Type B pancreatic cell (in vitro differentiated cells): ENCODE measurements at regions not wholly inside any gene's neighbourhood (a gene's known extent, or its start where the extent isn't known, plus 50 kb on each side); places are given as distances from the start of the nearest gene placed in this dataset.
A peak's percentile ranks its signal among the peaks of the same experiment; 100 is the strongest.

Experiments
- DNase-seq: peaks from one replicate; pipeline ENCODE4 v3.0.0; 2021; ENCODE audit warnings: mixed read lengths; ENCODE audit not compliant: unreplicated experiment; ENCODE audit errors: extremely low spot score
- H3K27ac Mint-ChIP-seq: 2 replicates; pipeline ENCODE4 v1.8.0; 2021; ENCODE audit warnings: mild to moderate bottlenecking, mixed read lengths
- H3K27me3 Mint-ChIP-seq: 2 replicates; pipeline ENCODE4 v1.8.0; 2021; ENCODE audit warnings: mixed read lengths
- H3K36me3 Mint-ChIP-seq: 2 replicates; pipeline ENCODE4 v1.8.0; 2021; ENCODE audit warnings: mixed read lengths
- H3K4me1 Mint-ChIP-seq: one replicate; pipeline ENCODE4 v1.8.0; 2021; ENCODE audit warnings: mixed read lengths; ENCODE audit not compliant: unreplicated experiment
- H3K4me3 Mint-ChIP-seq: 2 replicates; pipeline ENCODE4 v1.8.0; 2021; ENCODE audit warnings: mild to moderate bottlenecking, mixed read lengths
- H3K9me3 Mint-ChIP-seq: 2 replicates; pipeline ENCODE4 v1.8.0; 2021; ENCODE audit warnings: mixed read lengths
- TF ChIP-seq, protein P1 (sequence below): fragments of 200-600 bp; sonication (generic); conservative IDR thresholded peaks from 2 replicates; pipeline ENCODE4 v1.5.0; 2021; ENCODE audit warnings: antibody characterized with exemption, mild to moderate bottlenecking

- Mint-ChIP-seq H3K36me3 (no peaks in the 10 kb centered on the region), H3K4me3 (no peak overlapping the region), H3K9me3 (no peaks in the 10 kb centered on the region), H3K4me1 (peaks cover 38% of the 10 kb centered on the region), H3K27me3 (peaks cover 6% of the 10 kb centered on the region), H3K27ac (no peak overlapping the region)
- TF ChIP-seq, protein P1, sequence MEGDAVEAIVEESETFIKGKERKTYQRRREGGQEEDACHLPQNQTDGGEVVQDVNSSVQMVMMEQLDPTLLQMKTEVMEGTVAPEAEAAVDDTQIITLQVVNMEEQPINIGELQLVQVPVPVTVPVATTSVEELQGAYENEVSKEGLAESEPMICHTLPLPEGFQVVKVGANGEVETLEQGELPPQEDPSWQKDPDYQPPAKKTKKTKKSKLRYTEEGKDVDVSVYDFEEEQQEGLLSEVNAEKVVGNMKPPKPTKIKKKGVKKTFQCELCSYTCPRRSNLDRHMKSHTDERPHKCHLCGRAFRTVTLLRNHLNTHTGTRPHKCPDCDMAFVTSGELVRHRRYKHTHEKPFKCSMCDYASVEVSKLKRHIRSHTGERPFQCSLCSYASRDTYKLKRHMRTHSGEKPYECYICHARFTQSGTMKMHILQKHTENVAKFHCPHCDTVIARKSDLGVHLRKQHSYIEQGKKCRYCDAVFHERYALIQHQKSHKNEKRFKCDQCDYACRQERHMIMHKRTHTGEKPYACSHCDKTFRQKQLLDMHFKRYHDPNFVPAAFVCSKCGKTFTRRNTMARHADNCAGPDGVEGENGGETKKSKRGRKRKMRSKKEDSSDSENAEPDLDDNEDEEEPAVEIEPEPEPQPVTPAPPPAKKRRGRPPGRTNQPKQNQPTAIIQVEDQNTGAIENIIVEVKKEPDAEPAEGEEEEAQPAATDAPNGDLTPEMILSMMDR: no peak
- DNase-seq: no peak
Observed at GRCh38 chr6:168162366-168162765, 83.4 kb upstream of the FRMD1 start.

GRCh38 chr6:168161371-168161750 lies 82.3 kb upstream of the FRMD1 start:
- Mint-ChIP-seq H3K36me3 (no peaks in the 10 kb centered on the region), H3K4me3 (no peak overlapping the region), H3K9me3 (no peaks in the 10 kb centered on the region), H3K27ac (no peak overlapping the region), H3K27me3 (peaks cover 6% of the 10 kb centered on the region), H3K4me1 (peaks cover 48% of the 10 kb centered on the region)
- TF ChIP-seq, protein P1: no peak
- DNase-seq: no peak

GRCh38 chr6:168160506-168161370 lies 81.7 kb upstream of the FRMD1 start:
- no peak for DNase-seq
- Mint-ChIP-seq H3K4me3 (no peak overlapping the region), H3K27ac (no peak overlapping the region), H3K4me1 (peaks cover 53% of the 10 kb centered on the region), H3K9me3 (no peaks in the 10 kb centered on the region), H3K36me3 (no peaks in the 10 kb centered on the region), H3K27me3 (peaks cover 6% of the 10 kb centered on the region)
- TF ChIP-seq, protein P1: no peak

- TF ChIP-seq, protein P1: no peak
- peak; percentile 55 for DNase-seq
- no peak overlapping the region for H3K27ac Mint-ChIP-seq
- H3K4me3 Mint-ChIP-seq: no peak overlapping the region
- H3K4me1 Mint-ChIP-seq: peaks cover 64% of the 10 kb centered on the region
- peaks cover 6% of the 10 kb centered on the region for H3K27me3 Mint-ChIP-seq
- no peaks in the 10 kb centered on the region for H3K9me3 Mint-ChIP-seq
- H3K36me3 Mint-ChIP-seq: no peaks in the 10 kb centered on the region
Observed at GRCh38 chr6:168159506-168159905, 80.5 kb upstream of the FRMD1 start.

- Mint-ChIP-seq H3K4me3 (no peak overlapping the region), H3K9me3 (no peaks in the 10 kb centered on the region), H3K27me3 (peaks cover 6% of the 10 kb centered on the region), H3K4me1 (peaks cover 70% of the 10 kb centered on the region), H3K36me3 (no peaks in the 10 kb centered on the region), H3K27ac (no peak overlapping the region)
- TF ChIP-seq, protein P1: no peak
- peak; percentile 18 for DNase-seq
Observed at GRCh38 chr6:168158980-168159349, 80.0 kb upstream of the FRMD1 start.
